ENCODE measurements at regions not wholly inside any gene's neighbourhood (a gene's known extent, or its start where the extent isn't known, plus 50 kb on each side); places are given as distances from the start of the nearest gene placed in this dataset.
A peak's percentile ranks its signal among the peaks of the same experiment; 100 is the strongest.

DNA sequence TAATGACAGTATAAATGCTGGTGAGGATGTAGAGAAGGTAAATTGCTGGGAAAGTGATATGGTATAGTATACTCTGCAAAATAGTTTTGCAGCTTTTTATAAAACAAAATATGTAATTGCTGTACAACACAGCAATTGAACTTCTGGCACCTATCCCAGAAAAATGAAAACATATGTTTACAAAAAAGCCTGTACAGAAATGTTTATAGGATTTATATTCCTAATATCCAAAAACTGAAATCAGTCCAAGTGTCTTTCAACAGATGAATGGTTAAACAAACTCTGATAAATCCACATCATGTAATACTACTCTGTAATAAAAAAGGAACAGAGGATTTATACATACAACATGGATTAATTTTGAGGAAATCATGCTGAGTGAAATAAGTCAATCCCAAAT is 198.4 kb upstream of the ACTRT1 start:
- DNase-seq: no peak

DNA sequence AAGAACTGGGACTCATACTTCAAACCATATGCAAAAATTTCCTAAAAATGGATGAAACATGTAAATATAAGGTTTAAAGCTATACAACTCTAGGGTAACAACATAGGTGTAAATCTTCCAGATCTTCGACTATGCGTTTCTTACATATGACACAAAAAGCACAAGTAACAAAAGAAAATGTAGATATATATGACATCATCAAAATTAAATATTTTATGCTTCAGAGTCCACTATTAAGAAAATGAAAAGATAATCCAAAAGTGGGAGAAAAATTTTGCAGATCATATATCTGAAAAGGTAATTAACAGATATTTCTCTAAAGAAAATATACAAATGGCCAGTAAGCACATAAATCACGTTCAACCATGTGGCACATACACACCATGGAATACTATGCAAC is 164.2 kb upstream of the ACTRT1 start:
- DNase-seq: no peak

DNA sequence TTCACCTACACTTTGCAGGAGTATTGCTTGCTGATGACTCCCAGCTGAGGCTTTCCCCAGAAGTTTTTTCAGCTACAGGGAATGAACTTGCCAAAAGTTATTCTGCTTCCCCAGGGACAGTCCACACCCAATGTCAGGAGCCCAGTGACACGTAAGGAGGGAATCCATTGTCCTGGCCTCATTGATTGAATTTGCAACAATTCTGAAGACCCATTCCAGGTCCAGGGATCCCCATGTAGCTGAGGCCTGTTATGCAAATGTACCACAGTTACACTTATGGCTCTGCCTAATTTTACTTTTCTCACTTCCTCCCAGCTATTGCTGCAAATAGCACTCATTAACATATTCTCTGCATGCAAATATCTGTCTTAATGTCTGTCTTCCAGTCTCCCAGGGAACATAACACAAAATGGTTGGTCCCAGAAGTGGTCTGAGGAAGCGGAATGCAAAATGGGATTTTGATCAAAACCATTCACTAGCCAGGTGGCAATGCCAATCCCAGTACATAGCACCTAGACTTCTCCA is 113.7 kb upstream of the ACTRT1 start:
- DNase-seq: no peak

DNA sequence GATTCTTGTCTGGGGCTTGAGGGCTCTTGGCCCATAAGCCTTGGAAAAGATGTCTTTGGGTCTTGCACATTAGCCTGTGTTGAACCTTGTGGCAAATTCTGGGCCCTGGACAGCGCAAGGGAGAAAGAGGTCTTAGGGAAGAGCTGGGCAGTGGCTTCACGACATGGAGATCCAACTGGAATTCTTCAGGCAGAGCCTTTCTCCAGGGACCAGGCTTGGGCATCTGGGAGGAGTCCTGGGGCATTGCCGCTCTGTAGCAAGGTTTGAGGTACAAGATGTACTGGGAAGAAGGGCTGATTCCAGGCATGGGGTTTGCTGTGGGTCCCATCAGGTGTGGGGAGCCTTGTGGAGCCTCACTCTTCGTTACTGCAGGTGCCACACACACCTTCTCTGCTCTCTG is 104.0 kb upstream of the ACTRT1 start:
- no peak for DNase-seq

DNA sequence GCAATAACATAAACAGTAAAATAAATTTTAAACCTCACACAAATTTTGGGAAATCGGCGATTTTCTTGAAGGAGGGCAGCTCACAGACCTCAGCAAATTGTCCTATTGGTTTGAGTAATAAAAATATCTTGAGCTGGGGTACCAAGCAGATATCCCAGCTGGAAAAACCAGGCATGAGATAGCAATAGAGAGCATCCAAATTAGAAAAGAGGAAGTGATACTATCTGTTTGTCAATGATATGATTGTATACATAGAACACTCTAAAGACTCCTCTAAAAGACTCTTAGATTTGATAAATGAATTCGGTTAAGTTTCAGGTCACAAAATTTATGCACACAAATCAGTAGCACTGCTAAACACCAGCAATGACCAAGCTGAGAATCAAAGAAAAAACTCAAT is 90.5 kb upstream of the ACTRT1 start:
- DNase-seq: no peak

DNA sequence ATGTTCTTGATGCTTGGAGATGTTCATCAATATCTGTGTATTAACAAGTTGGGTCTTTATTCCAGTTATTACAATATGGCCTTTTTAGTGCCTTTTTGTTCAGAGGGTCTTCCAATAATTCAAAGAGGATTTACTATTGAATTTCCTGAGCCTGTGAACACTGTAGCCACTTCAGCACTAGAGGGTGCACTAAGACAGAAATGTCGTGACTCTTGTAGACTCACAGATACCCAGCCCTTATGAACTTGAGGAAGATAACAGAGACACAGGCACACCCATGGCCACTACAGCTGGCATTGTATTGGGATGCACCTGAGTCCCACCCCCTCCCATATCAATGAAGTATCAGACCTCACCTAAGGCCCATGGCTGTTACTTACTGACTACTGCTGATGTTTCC is 54.4 kb upstream of the ACTRT1 start:
- DNase-seq: peak; percentile 15 to 64

DNA sequence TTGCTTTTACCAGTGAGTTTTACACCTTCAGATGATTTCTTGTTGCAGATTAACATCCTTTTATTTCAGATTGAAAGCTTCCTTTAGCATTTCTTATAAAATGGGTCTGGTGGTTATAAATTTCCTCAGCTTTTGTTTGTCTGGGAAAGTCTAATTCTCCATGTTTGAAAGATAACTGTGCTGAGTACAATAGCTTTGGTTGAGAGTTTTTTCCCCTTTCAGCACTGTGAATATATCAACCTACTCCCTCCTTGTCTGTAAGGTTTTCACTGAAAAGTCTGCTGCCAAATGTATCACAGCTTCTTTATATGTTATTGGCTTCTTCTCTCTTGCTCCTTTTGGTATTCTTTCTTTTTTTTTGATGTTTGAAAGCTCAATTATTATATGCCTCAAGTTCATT is 53.5 kb upstream of the ACTRT1 start:
- no peak for DNase-seq

All from NCI-H524 (cell line).